T follicular helper cell (primary cell): ENCODE measurements at regions not wholly inside any gene's neighbourhood (a gene's known extent, or its start where the extent isn't known, plus 50 kb on each side); places are given as distances from the start of the nearest gene placed in this dataset.
"Not testable (repeated sequence)": the region's sequence is repeated elsewhere in the genome, so short reads cannot be mapped to it uniquely, and the experiment has no call there.

ENCODE experiments used
- DNase-seq: peaks from one replicate; pipeline ENCODE4 v3.0.0-alpha.2; 2020; ENCODE audit warnings: low read depth

DNA sequence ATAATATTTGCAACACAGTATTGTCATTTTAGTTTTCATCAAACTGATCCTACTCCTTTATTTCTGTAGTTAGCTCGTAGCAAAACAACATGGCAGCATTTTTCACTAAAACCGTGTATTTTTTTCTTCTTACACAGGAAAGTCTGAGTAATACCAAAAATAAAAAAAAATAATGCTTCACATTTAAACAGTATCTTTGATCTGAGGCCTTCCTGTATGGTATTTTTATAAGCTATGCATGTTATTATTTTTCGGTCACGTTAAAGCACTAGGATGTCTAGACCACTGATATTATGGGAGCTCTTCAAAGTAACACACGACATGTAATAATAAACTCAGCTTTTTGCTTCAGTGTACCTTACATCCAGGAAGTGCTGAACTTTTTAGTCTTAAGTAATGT lies 94.1 kb upstream of the SRD5A3 start:
- DNase-seq = no peak

DNA sequence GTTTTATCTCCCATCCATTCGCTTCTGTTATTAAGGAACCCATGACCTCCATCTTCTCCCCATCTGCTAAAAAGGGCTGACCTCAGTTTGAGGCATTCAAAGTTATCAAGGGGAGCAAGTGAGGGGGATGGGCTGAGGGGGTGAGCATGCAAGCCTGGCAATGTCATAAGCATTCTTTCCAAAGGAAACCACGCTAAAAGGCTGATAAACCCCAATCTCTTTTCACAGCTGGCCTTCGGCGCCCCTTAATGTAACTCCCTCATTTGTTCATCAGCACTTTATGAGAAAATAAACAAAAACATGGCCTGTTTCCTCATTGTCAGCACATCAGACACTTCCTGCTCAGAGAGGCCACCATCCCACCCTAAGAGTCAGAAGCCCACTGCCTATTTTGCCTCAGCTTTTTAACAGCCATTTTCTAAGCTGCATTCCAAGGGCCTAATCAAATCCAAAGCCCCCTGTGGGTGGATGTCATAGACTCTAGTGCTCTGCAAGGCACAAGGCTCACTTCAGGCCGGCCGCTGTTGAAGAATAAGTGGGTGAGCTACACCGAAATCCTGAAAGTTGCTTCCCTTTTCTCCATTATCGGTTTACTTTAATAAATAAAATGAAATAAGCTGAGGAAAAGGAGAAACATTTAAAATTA lies 92.0 kb upstream of the SRD5A3 start:
- DNase-seq = no peak

DNA sequence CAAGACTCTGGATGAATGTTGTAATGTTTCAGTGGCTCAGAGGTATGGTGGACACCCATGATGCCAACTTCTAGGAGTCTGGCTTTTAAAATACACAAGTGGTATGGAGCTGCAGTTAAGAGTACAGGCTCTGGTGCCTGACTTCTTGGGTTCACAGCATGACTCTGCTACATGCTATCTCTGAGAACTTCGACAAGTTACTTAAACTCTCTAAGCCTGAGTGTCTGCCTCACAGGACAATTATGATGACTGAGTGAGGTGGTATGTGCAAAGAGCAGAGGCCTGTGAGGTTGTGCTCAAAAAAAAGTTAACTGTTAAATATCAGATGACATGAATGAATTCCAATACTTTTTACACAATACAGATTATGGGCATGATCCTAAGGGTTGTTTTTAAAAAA lies 90.9 kb upstream of the SRD5A3 start:
- DNase-seq = no peak

- no peak for DNase-seq
Measured at GRCh38 chr4:55256787-55257186, 89.3 kb upstream of the SRD5A3 start.

DNA sequence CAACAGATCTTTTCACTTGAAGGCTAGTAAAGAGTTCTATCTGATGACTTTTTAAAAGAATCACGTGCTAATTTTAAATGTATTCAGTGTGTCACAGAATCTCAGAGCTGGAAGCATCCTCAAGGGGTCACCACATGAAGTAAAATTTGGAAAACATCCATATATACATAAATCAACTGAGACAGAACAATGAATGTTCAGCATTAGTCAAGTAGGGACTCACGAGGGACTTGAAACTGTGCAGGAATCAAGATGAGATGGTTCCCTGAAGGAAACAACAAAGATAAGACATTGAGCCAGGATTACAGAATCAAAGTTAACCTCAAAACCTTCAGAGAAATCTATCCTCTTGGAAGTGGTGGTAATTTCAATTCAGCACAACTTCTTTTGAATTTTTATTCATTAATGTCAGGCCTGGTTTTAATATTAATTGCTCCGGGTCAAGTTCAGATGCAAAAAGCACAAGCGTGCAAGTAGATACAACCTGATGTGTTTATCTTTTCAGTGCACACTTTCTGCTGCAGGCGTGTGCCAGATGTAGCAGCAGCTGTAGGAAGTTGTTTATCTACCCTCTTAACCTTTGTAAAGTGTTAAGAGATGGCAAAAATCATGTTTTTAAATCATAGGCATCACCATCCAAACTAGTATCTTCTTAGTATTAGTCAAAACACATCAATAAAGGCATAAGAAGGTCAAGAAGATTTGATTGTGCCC lies 87.7 kb upstream of the SRD5A3 start:
- DNase-seq = no peak

- DNase-seq = no peak
Measured at GRCh38 chr4:55259294-55259693, 86.7 kb upstream of the SRD5A3 start.

- no peak for DNase-seq
Measured at GRCh38 chr4:55269470-55269869, 76.6 kb upstream of the SRD5A3 start.

DNA sequence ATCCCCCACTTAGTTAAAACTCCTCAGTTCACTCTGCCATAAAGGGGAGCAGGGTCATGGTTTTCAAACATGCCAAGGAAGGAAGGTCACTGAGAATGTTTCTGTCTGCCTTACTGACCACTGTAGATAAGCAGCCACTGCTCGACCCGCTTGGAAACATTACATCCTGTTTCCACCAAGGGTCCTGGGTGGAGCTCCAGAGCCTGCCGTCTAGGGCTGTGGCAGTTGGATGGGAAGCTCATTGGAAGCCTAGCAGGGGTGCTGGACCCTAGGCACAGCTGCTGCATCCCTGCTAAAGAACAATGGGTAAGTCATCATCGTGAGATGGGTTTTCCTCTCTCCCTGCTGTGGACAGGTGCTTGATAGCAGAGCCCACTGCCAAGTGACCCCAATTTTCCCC lies 76.0 kb upstream of the SRD5A3 start:
- no peak for DNase-seq

GRCh38 chr4:55270481-55270880 lies 75.6 kb upstream of the SRD5A3 start:
- no peak for DNase-seq

GRCh38 chr4:55272102-55272501 lies 73.9 kb upstream of the SRD5A3 start:
- DNase-seq = no peak

- DNase-seq = no peak
Measured at GRCh38 chr4:55272589-55272988, 73.5 kb upstream of the SRD5A3 start.

- DNase-seq = no peak
Measured at GRCh38 chr4:55277011-55277410, 69.0 kb upstream of the SRD5A3 start.

GRCh38 chr4:55278316-55278715 lies 67.7 kb upstream of the SRD5A3 start:
- no peak for DNase-seq

GRCh38 chr4:55280474-55280873 lies 65.6 kb upstream of the SRD5A3 start:
- not testable (repeated sequence) for DNase-seq

GRCh38 chr4:55281118-55281683 lies 64.8 kb upstream of the SRD5A3 start:
- DNase-seq = not testable (repeated sequence)

DNA sequence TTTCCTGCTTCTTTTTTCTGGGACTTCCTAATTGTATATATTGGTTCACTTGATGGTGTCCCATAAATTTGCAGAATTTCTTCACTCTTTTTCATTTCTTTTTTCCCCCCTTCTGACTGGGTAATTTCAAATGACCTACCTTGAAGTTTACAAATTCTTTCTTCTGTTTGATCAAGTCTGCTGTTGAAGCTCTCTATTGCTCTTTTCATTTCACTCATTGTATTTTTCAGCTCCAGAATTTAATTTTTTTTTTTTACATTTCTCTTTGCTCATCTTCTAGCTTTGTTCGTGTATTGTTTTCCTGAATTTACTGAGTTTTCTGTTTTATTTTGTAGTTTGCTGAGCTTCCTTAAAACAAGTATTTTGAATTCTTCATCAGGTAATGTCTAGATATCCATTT lies 61.7 kb upstream of the SRD5A3 start:
- no peak for DNase-seq

- no peak for DNase-seq
Measured at GRCh38 chr4:55291227-55291640, 54.8 kb upstream of the SRD5A3 start.

GRCh38 chr4:55296096-55296495 lies 49.9 kb upstream of the SRD5A3 start:
- no peak for DNase-seq
